WTC11 (cell line): ENCODE measurements at regions not wholly inside any gene's neighbourhood (a gene's known extent, or its start where the extent isn't known, plus 50 kb on each side); places are given as distances from the start of the nearest gene placed in this dataset.

Experiments
- ATAC-seq: fragments of 200-7000 bp; cut with Tn5 transposase; 2 replicates; pipeline ENCODE4 v1.10.0; 2021; ENCODE audit warnings: mild to moderate bottlenecking, moderate library complexity
- CTCF ChIA-PET: fragments of 300-600 bp; sonication (Branson Sonifier 250); formaldehyde crosslinking; loops from one replicate; lab custom pipeline; 2021; ENCODE audit warnings: antibody characterized with exemption; lab: Charles Lee
- POLR2A ChIA-PET: fragments of 350-600 bp; sonication (Branson Sonifier 250); formaldehyde crosslinking; loops from one replicate; lab custom pipeline; 2021; ENCODE audit warnings: antibody characterized with exemption; lab: Charles Lee
- DNase-seq: peaks from one replicate; pipeline ENCODE4 v3.0.0; 2021; ENCODE audit warnings: low spot score
- H3K27ac Mint-ChIP-seq: 2 replicates; pipeline ENCODE4 v1.8.0; 2021; ENCODE audit warnings: mixed read lengths
- H3K27me3 Mint-ChIP-seq: 2 replicates; pipeline ENCODE4 v1.8.0; 2021; ENCODE audit warnings: low read depth, mild to moderate bottlenecking, moderate library complexity, mixed read lengths
- H3K36me3 Mint-ChIP-seq: 2 replicates; pipeline ENCODE4 v1.8.0; 2021; ENCODE audit warnings: mixed read lengths
- H3K4me1 Mint-ChIP-seq: 2 replicates; pipeline ENCODE4 v1.8.0; 2022; ENCODE audit warnings: mixed read lengths
- H3K4me3 Mint-ChIP-seq: 2 replicates; pipeline ENCODE4 v1.8.0; 2021; ENCODE audit warnings: mild to moderate bottlenecking, moderate library complexity, mixed read lengths
- H3K9me3 Mint-ChIP-seq: 2 replicates; pipeline ENCODE4 v1.8.0; 2021; ENCODE audit warnings: mixed read lengths
- ATF3 ChIP-seq: sonication (generic); formaldehyde crosslinking; conservative IDR thresholded peaks from 2 replicates; pipeline ENCODE4 v1.8.1; 2022; ENCODE audit warnings: mild to moderate bottlenecking, missing genetic modification reagents
- ELF4 ChIP-seq: sonication (generic); formaldehyde crosslinking; IDR thresholded peaks from 2 replicates; pipeline ENCODE4 v1.8.1; 2022; ENCODE audit warnings: low read depth, mild to moderate bottlenecking, moderate library complexity, missing genetic modification reagents
- EMX1 ChIP-seq: fragments of 250-450 bp; sonication (Bioruptor Pico); IDR thresholded peaks from 2 replicates; pipeline ENCODE4 v1.8.0; 2021; ENCODE audit warnings: mild to moderate bottlenecking
- ETV6 ChIP-seq: sonication (generic); formaldehyde crosslinking; IDR thresholded peaks from 2 replicates; pipeline ENCODE4 v1.8.1; 2022; ENCODE audit warnings: mild to moderate bottlenecking, missing genetic modification reagents
- FOXJ3 ChIP-seq: sonication (generic); formaldehyde crosslinking; IDR thresholded peaks from 2 replicates; pipeline ENCODE4 v1.9.0; 2021; ENCODE audit warnings: missing genetic modification reagents, mild to moderate bottlenecking, borderline replicate concordance
- GTF2I ChIP-seq: fragments of 250-450 bp; sonication (Bioruptor Pico); conservative IDR thresholded peaks from 2 replicates; pipeline ENCODE4 v1.4.0; 2021; ENCODE audit warnings: mild to moderate bottlenecking
- NR1H2 ChIP-seq: sonication (generic); formaldehyde crosslinking; IDR thresholded peaks from 2 replicates; pipeline ENCODE4 v1.9.0; 2021; ENCODE audit warnings: mild to moderate bottlenecking, moderate library complexity, missing genetic modification reagents
- SP1 ChIP-seq: sonication (generic); formaldehyde crosslinking; conservative IDR thresholded peaks from 2 replicates; pipeline ENCODE4 v1.8.1; 2022; ENCODE audit warnings: missing genetic modification reagents
- TCF7 ChIP-seq: sonication (generic); formaldehyde crosslinking; IDR thresholded peaks from 2 replicates; pipeline ENCODE4 v1.8.0; 2022; ENCODE audit warnings: mild to moderate bottlenecking, low read depth, missing genetic modification reagents, moderate library complexity
- ZNF121 ChIP-seq: sonication (generic); formaldehyde crosslinking; IDR thresholded peaks from 2 replicates; pipeline ENCODE4 v1.8.0; 2023; ENCODE audit warnings: missing genetic modification reagents
- ZNF263 ChIP-seq: sonication (generic); formaldehyde crosslinking; IDR thresholded peaks from 2 replicates; pipeline ENCODE4 v1.8.1; 2022; ENCODE audit warnings: low read depth, mild to moderate bottlenecking, moderate library complexity, missing genetic modification reagents
- ZNF396 ChIP-seq: fragments of 250-450 bp; sonication (Bioruptor Pico); IDR thresholded peaks from 2 replicates; pipeline ENCODE4 v1.8.0; 2021; ENCODE audit warnings: mild to moderate bottlenecking, moderate library complexity, borderline replicate concordance
- TF ChIP-seq, protein P1 (sequence below): fragments of 200-600 bp; IDR thresholded peaks from 2 replicates; pipeline ENCODE4 v1.8.0; 2022; ENCODE audit warnings: antibody characterized with exemption
- TF ChIP-seq, protein P2 (sequence below): sonication (generic); formaldehyde crosslinking; IDR thresholded peaks from 2 replicates; pipeline ENCODE4 v1.8.1; 2023; ENCODE audit warnings: mild to moderate bottlenecking, missing genetic modification reagents
- TF ChIP-seq, protein P3 (sequence below): sonication (generic); formaldehyde crosslinking; IDR thresholded peaks from 2 replicates; pipeline ENCODE4 v1.8.0; 2023; ENCODE audit warnings: missing genetic modification reagents
- TF ChIP-seq, protein P4 (sequence below): sonication (generic); formaldehyde crosslinking; IDR thresholded peaks from 2 replicates; pipeline ENCODE4 v1.8.1; 2022; ENCODE audit warnings: low read depth, mild to moderate bottlenecking, moderate library complexity, missing genetic modification reagents, borderline replicate concordance
- TF ChIP-seq, protein P5 (sequence below): sonication (generic); formaldehyde crosslinking; IDR thresholded peaks from 2 replicates; pipeline ENCODE4 v1.8.0; 2022; ENCODE audit warnings: mild to moderate bottlenecking, missing genetic modification reagents
- TF ChIP-seq, protein P6 (sequence below): fragments of 250-450 bp; sonication (Bioruptor Pico); IDR thresholded peaks from 2 replicates; pipeline ENCODE4 v1.9.0; 2021; ENCODE audit warnings: mild to moderate bottlenecking

DNA sequence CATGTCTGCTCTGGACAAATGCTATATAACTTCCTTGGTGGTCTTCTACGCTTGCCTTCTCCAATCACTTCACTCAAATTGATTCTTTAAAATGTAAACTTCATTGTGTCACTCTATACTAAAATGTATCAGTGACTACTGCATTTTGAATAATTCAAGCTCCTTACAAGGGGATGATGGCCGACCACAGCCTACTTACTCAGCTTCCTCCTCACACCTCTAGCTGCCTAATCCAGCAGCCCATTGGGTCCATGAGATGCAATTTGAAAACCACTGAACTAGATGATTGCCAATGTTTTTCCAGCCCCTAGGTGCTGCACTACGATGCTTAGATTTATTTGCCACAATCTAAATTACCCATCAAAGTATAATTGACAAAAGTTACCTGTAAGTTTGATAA is 120.7 kb downstream of the CTAGE1 start:
- H3K27me3 Mint-ChIP-seq = no peaks in the 10 kb centered on the region
- H3K4me3 Mint-ChIP-seq = no peak overlapping the region
- TF ChIP-seq SP1 (CRISPR knock-in tag) = no peak
- TF ChIP-seq ZNF263 (CRISPR knock-in tag) = no peak
- no peak for TF ChIP-seq FOXJ3 (CRISPR knock-in tag)
- TF ChIP-seq ZNF396 (CRISPR knock-in tag) = no peak
- no peak for TF ChIP-seq GTF2I
- TF ChIP-seq ATF3 (CRISPR knock-in tag) = no peak
- TF ChIP-seq, protein P1, sequence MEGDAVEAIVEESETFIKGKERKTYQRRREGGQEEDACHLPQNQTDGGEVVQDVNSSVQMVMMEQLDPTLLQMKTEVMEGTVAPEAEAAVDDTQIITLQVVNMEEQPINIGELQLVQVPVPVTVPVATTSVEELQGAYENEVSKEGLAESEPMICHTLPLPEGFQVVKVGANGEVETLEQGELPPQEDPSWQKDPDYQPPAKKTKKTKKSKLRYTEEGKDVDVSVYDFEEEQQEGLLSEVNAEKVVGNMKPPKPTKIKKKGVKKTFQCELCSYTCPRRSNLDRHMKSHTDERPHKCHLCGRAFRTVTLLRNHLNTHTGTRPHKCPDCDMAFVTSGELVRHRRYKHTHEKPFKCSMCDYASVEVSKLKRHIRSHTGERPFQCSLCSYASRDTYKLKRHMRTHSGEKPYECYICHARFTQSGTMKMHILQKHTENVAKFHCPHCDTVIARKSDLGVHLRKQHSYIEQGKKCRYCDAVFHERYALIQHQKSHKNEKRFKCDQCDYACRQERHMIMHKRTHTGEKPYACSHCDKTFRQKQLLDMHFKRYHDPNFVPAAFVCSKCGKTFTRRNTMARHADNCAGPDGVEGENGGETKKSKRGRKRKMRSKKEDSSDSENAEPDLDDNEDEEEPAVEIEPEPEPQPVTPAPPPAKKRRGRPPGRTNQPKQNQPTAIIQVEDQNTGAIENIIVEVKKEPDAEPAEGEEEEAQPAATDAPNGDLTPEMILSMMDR = no peak
- no peak for TF ChIP-seq NR1H2 (CRISPR knock-in tag)
- TF ChIP-seq ELF4 (CRISPR knock-in tag) = no peak
- no peak for TF ChIP-seq ZNF121
- TF ChIP-seq TCF7 (CRISPR knock-in tag) = no peak
- TF ChIP-seq, protein P2, sequence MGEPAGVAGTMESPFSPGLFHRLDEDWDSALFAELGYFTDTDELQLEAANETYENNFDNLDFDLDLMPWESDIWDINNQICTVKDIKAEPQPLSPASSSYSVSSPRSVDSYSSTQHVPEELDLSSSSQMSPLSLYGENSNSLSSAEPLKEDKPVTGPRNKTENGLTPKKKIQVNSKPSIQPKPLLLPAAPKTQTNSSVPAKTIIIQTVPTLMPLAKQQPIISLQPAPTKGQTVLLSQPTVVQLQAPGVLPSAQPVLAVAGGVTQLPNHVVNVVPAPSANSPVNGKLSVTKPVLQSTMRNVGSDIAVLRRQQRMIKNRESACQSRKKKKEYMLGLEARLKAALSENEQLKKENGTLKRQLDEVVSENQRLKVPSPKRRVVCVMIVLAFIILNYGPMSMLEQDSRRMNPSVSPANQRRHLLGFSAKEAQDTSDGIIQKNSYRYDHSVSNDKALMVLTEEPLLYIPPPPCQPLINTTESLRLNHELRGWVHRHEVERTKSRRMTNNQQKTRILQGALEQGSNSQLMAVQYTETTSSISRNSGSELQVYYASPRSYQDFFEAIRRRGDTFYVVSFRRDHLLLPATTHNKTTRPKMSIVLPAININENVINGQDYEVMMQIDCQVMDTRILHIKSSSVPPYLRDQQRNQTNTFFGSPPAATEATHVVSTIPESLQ (CRISPR knock-in tag) = no peak
- TF ChIP-seq ETV6 (CRISPR knock-in tag) = no peak
- ATAC-seq = no peak
- ChIA-PET CTCF (no interaction called here), POLR2A (no interaction called here)
- H3K36me3 Mint-ChIP-seq = no peaks in the 10 kb centered on the region
- no peaks in the 10 kb centered on the region for H3K4me1 Mint-ChIP-seq
- no peaks in the 10 kb centered on the region for H3K9me3 Mint-ChIP-seq
- no peak overlapping the region for H3K27ac Mint-ChIP-seq
- DNase-seq = no peak

DNA sequence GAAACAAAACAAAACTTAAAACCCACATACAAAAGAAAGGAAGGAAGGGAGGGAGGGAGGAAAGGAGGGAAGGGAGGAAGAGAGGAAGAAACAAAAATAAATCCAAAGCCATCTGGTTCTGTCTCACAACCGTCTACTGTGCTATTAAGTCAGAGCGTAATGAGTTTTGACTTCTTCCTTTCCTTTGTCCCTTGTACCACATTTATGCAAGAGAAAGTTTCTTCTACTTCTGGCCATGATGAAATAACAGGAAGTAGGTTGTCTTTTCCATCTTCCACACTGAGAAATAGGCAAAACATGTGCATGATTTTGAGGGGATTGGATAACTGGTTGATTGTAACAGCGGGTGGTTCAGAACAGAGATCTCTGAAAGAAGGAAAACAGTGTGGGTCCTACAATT is 121.4 kb downstream of the CTAGE1 start:
- Mint-ChIP-seq H3K4me3 (no peak overlapping the region), H3K27ac (no peak overlapping the region), H3K36me3 (no peaks in the 10 kb centered on the region), H3K27me3 (no peaks in the 10 kb centered on the region), H3K9me3 (no peaks in the 10 kb centered on the region), H3K4me1 (no peaks in the 10 kb centered on the region)
- ATAC-seq = no peak
- ChIA-PET CTCF (no interaction called here), POLR2A (no interaction called here)
- no peak for DNase-seq
- TF ChIP-seq, protein P3, sequence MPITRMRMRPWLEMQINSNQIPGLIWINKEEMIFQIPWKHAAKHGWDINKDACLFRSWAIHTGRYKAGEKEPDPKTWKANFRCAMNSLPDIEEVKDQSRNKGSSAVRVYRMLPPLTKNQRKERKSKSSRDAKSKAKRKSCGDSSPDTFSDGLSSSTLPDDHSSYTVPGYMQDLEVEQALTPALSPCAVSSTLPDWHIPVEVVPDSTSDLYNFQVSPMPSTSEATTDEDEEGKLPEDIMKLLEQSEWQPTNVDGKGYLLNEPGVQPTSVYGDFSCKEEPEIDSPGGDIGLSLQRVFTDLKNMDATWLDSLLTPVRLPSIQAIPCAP = no peak
- TF ChIP-seq, protein P4, sequence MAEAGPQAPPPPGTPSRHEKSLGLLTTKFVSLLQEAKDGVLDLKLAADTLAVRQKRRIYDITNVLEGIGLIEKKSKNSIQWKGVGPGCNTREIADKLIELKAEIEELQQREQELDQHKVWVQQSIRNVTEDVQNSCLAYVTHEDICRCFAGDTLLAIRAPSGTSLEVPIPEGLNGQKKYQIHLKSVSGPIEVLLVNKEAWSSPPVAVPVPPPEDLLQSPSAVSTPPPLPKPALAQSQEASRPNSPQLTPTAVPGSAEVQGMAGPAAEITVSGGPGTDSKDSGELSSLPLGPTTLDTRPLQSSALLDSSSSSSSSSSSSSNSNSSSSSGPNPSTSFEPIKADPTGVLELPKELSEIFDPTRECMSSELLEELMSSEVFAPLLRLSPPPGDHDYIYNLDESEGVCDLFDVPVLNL (CRISPR knock-in tag) = no peak
- TF ChIP-seq, protein P5, sequence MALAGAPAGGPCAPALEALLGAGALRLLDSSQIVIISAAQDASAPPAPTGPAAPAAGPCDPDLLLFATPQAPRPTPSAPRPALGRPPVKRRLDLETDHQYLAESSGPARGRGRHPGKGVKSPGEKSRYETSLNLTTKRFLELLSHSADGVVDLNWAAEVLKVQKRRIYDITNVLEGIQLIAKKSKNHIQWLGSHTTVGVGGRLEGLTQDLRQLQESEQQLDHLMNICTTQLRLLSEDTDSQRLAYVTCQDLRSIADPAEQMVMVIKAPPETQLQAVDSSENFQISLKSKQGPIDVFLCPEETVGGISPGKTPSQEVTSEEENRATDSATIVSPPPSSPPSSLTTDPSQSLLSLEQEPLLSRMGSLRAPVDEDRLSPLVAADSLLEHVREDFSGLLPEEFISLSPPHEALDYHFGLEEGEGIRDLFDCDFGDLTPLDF (CRISPR knock-in tag) = no peak
- TF ChIP-seq, protein P6, sequence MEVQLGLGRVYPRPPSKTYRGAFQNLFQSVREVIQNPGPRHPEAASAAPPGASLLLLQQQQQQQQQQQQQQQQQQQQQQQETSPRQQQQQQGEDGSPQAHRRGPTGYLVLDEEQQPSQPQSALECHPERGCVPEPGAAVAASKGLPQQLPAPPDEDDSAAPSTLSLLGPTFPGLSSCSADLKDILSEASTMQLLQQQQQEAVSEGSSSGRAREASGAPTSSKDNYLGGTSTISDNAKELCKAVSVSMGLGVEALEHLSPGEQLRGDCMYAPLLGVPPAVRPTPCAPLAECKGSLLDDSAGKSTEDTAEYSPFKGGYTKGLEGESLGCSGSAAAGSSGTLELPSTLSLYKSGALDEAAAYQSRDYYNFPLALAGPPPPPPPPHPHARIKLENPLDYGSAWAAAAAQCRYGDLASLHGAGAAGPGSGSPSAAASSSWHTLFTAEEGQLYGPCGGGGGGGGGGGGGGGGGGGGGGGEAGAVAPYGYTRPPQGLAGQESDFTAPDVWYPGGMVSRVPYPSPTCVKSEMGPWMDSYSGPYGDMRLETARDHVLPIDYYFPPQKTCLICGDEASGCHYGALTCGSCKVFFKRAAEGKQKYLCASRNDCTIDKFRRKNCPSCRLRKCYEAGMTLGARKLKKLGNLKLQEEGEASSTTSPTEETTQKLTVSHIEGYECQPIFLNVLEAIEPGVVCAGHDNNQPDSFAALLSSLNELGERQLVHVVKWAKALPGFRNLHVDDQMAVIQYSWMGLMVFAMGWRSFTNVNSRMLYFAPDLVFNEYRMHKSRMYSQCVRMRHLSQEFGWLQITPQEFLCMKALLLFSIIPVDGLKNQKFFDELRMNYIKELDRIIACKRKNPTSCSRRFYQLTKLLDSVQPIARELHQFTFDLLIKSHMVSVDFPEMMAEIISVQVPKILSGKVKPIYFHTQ (CRISPR knock-in tag) = no peak
- no peak for TF ChIP-seq EMX1 (CRISPR knock-in tag)
- TF ChIP-seq TCF7 (CRISPR knock-in tag) = no peak
